ENCODE measurements at regions not wholly inside any gene's neighbourhood (a gene's known extent, or its start where the extent isn't known, plus 50 kb on each side); places are given as distances from the start of the nearest gene placed in this dataset.
"Not testable (repeated sequence)": the region's sequence is repeated elsewhere in the genome, so short reads cannot be mapped to it uniquely, and the experiment has no call there.

DNA sequence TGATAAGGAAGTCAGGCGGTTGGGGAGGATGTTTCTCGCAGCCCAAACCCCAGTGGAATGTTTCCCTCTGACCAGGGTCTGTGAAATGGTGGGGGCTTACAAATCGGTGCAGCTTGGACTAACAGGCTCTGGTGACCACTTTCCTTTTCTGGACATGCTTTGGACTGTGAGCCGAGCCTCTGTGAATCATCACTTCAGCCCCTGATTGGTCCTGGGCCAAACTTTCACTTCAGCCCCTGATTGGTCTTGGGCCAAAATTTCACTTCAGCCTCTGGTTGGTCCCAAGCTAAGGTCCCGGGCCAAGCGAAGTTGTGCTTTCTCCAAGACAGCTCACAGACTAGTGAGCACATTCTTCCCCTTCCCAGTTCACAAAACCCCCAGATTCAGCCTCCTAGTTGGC lies 223.7 kb upstream of the ANKRD20A1 start:
- FAIRE-seq; in situ Hi-C loops (cut with HindIII; ENCODE audit: extremely low pct_ligation_motif_present, low pct_unique_long_range_greater_than_20kb); CTCF ChIA-PET (ENCODE audit: low intra/inter-chr PET ratio, low total read pairs); H3K4me1 ChIP-seq (ENCODE audit: insufficient read depth, low read length); H3K9me3 ChIP-seq (ENCODE audit: low read length); H3K27me3 ChIP-seq (ENCODE audit: control insufficient read depth in 1 of 2, insufficient read depth in 2 of 2, low read length in 2 of 2); H2AFZ ChIP-seq (ENCODE audit: low read length); H3K27ac ChIP-seq (ENCODE audit: extremely low read length, insufficient read depth, low read length); DNase-seq (ENCODE audit: low spot score); H3K79me2 ChIP-seq (ENCODE audit: insufficient read depth, low read length); BruUV-seq (replicated peaks); intact Hi-C loops (cut with micrococcal nuclease; ENCODE audit: unreplicated experiment); H4K20me1 ChIP-seq (ENCODE audit: insufficient read depth, low read length); H3K9ac ChIP-seq (ENCODE audit: insufficient read depth, low read depth, low read length); POLR2A ChIA-PET; ATAC-seq; H3K4me2 ChIP-seq (ENCODE audit: low read depth, low read length); H3K36me3 ChIP-seq (replicated peaks in 1 of 2; ENCODE audit: control insufficient read depth in 1 of 2, insufficient read depth in 2 of 2, low read length in 2 of 2); H3K4me3 ChIP-seq (replicated peaks in 1 of 3; ENCODE audit: insufficient read depth in 1 of 3, low read depth in 2 of 3, low read length in 3 of 3): not testable (repeated sequence)
- 2% methylated on average over 2 of the region's 6 CpGs for WGBS (ENCODE audit: low lambda C conversion rate)

DNA sequence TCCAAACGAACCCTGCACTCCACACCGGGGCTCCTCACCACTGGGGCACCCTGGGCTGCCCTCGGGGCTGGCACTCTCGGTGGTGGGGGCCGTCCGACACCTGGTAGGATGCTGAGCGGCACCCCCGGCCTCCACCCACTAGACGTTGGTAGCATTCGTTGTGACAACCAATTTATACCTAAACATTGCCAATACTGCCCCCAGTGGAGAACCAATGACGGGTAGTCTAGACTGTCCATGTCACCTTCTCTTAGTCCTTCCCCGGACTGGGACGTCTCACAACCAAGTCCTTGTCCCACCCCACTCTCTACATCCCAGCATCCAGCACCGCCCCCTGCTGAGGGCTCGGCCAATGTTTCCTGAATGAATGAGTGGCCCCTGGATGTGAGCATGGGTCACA lies 246.8 kb upstream of the ANKRD20A1 start:
- H3K4me3 ChIP-seq (replicated peaks in 1 of 3; ENCODE audit: insufficient read depth in 1 of 3, low read depth in 2 of 3, low read length in 3 of 3); H3K36me3 ChIP-seq (replicated peaks in 1 of 2; ENCODE audit: control insufficient read depth in 1 of 2, insufficient read depth in 2 of 2, low read length in 2 of 2); DNase-seq (ENCODE audit: low spot score); BruUV-seq (replicated peaks); intact Hi-C loops (cut with micrococcal nuclease; ENCODE audit: unreplicated experiment); H3K79me2 ChIP-seq (ENCODE audit: insufficient read depth, low read length); H3K27me3 ChIP-seq (ENCODE audit: control insufficient read depth in 1 of 2, insufficient read depth in 2 of 2, low read length in 2 of 2); H3K9me3 ChIP-seq (ENCODE audit: low read length); H3K4me1 ChIP-seq (ENCODE audit: insufficient read depth, low read length); H3K9ac ChIP-seq (ENCODE audit: insufficient read depth, low read depth, low read length); H3K4me2 ChIP-seq (ENCODE audit: low read depth, low read length); POLR2A ChIA-PET; H2AFZ ChIP-seq (ENCODE audit: low read length); H4K20me1 ChIP-seq (ENCODE audit: insufficient read depth, low read length); in situ Hi-C loops (cut with HindIII; ENCODE audit: extremely low pct_ligation_motif_present, low pct_unique_long_range_greater_than_20kb); FAIRE-seq; CTCF ChIA-PET (ENCODE audit: low intra/inter-chr PET ratio, low total read pairs); H3K27ac ChIP-seq (ENCODE audit: extremely low read length, insufficient read depth, low read length): not testable (repeated sequence)
- 58% methylated on average over 8 of the region's 15 CpGs for WGBS (ENCODE audit: low lambda C conversion rate)
- ATAC-seq, result peak; percentile 99
- TF ChIP-seq STAG1 (CRISPR knock-in tag; IDR thresholded peaks at IDR 0.05), result peak; percentile 33

DNA sequence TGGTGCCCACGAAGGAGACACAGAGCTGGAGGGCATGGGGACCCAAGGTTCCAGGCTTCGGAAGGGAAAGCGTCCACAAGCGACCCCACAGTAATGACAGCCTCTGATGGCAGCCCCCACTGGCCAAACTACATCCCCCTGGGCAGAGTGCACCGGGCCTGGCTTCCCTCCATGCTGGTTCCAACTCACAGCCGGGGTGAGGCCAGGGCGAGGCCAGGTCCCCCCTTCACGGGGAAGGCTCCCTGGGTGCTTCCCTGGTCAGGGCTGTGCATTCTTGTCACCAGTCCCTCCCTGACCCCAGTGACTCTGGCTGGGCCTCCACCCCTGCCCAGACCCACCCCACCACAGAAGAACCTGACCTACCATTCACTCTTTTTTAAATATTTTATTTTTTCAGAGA lies 248.9 kb upstream of the ANKRD20A1 start:
- H3K4me2 ChIP-seq (ENCODE audit: low read depth, low read length); H3K27me3 ChIP-seq (ENCODE audit: control insufficient read depth in 1 of 2, insufficient read depth in 2 of 2, low read length in 2 of 2); ATAC-seq; H3K4me3 ChIP-seq (replicated peaks in 1 of 3; ENCODE audit: insufficient read depth in 1 of 3, low read depth in 2 of 3, low read length in 3 of 3); intact Hi-C loops (cut with micrococcal nuclease; ENCODE audit: unreplicated experiment); H4K20me1 ChIP-seq (ENCODE audit: insufficient read depth, low read length); H3K4me1 ChIP-seq (ENCODE audit: insufficient read depth, low read length); H3K27ac ChIP-seq (ENCODE audit: extremely low read length, insufficient read depth, low read length); FAIRE-seq; H2AFZ ChIP-seq (ENCODE audit: low read length); POLR2A ChIA-PET; CTCF ChIA-PET (ENCODE audit: low intra/inter-chr PET ratio, low total read pairs); H3K36me3 ChIP-seq (replicated peaks in 1 of 2; ENCODE audit: control insufficient read depth in 1 of 2, insufficient read depth in 2 of 2, low read length in 2 of 2); BruUV-seq (replicated peaks); H3K79me2 ChIP-seq (ENCODE audit: insufficient read depth, low read length); in situ Hi-C loops (cut with HindIII; ENCODE audit: extremely low pct_ligation_motif_present, low pct_unique_long_range_greater_than_20kb); H3K9ac ChIP-seq (ENCODE audit: insufficient read depth, low read depth, low read length); DNase-seq (ENCODE audit: low spot score); H3K9me3 ChIP-seq (ENCODE audit: low read length): not testable (repeated sequence)
- no CpG with 5 or more reads among the region's 8 CpGs for WGBS (ENCODE audit: low lambda C conversion rate)

DNA sequence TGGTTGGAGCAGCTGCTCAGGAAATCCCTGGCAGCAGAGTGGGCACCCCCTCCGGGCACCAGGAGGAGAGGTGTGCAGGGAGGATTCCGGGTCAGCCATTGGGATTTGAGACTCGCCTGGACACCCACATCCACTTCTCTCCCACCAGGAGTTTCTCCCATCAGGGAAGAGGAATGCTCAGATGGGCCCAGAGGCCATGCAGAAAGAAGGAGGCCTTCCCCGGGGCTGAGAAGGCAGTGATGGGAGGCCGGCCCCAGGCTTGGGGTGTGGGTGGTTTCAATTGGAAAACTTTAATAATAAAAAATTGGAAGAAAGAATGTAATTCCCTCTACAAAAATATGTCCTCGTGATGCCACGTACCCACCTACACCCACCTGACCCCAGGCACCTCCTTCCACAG lies 249.3 kb upstream of the ANKRD20A1 start:
- POLR2A ChIA-PET; H2AFZ ChIP-seq (ENCODE audit: low read length); DNase-seq (ENCODE audit: low spot score); H3K79me2 ChIP-seq (ENCODE audit: insufficient read depth, low read length); in situ Hi-C loops (cut with HindIII; ENCODE audit: extremely low pct_ligation_motif_present, low pct_unique_long_range_greater_than_20kb); intact Hi-C loops (cut with micrococcal nuclease; ENCODE audit: unreplicated experiment); H3K4me3 ChIP-seq (replicated peaks in 1 of 3; ENCODE audit: insufficient read depth in 1 of 3, low read depth in 2 of 3, low read length in 3 of 3); H3K4me1 ChIP-seq (ENCODE audit: insufficient read depth, low read length); H3K9me3 ChIP-seq (ENCODE audit: low read length); H3K27ac ChIP-seq (ENCODE audit: extremely low read length, insufficient read depth, low read length); H4K20me1 ChIP-seq (ENCODE audit: insufficient read depth, low read length); ATAC-seq; FAIRE-seq; H3K4me2 ChIP-seq (ENCODE audit: low read depth, low read length); CTCF ChIA-PET (ENCODE audit: low intra/inter-chr PET ratio, low total read pairs); H3K36me3 ChIP-seq (replicated peaks in 1 of 2; ENCODE audit: control insufficient read depth in 1 of 2, insufficient read depth in 2 of 2, low read length in 2 of 2); H3K27me3 ChIP-seq (ENCODE audit: control insufficient read depth in 1 of 2, insufficient read depth in 2 of 2, low read length in 2 of 2); BruUV-seq (replicated peaks); H3K9ac ChIP-seq (ENCODE audit: insufficient read depth, low read depth, low read length): not testable (repeated sequence)
- 24% methylated on average over 4 of the region's 7 CpGs for WGBS (ENCODE audit: low lambda C conversion rate)
